Activated T-cell treated with anti-CD3 and anti-CD28 coated beads, Interleukin-2, amount 50 U/mL, for 24 hours (primary cell): ENCODE measurements at regions not wholly inside any gene's neighbourhood (a gene's known extent, or its start where the extent isn't known, plus 50 kb on each side); places are given as distances from the start of the nearest gene placed in this dataset.

Experiments used
- DNase-seq: peaks from one replicate; pipeline ENCODE4 v3.0.0-alpha.2; 2020
- H3K27ac Mint-ChIP-seq: 2 replicates; pipeline ENCODE4 v1.8.0; 2020; ENCODE audit warnings: mild to moderate bottlenecking, mixed read lengths
- H3K27me3 Mint-ChIP-seq: 2 replicates; pipeline ENCODE4 v1.8.0; 2020; ENCODE audit warnings: mixed read lengths
- H3K36me3 Mint-ChIP-seq: 2 replicates; pipeline ENCODE4 v1.8.0; 2020; ENCODE audit warnings: low read depth, mixed read lengths
- H3K4me1 Mint-ChIP-seq: 2 replicates; pipeline ENCODE4 v1.8.0; 2020; ENCODE audit warnings: low read depth, mixed read lengths
- H3K4me3 Mint-ChIP-seq: 2 replicates; pipeline ENCODE4 v1.8.0; 2020; ENCODE audit warnings: mild to moderate bottlenecking, moderate library complexity, mixed read lengths
- H3K9me3 Mint-ChIP-seq: 2 replicates; pipeline ENCODE4 v1.8.0; 2020; ENCODE audit warnings: mixed read lengths

GRCh38 chr11:11769782-11770181 lies 72.0 kb upstream of the USP47 start:
- no peak overlapping the region for H3K4me3 Mint-ChIP-seq
- peaks cover 13% of the 10 kb centered on the region for H3K27me3 Mint-ChIP-seq
- H3K9me3 Mint-ChIP-seq, result no peaks in the 10 kb centered on the region
- no peaks in the 10 kb centered on the region for H3K4me1 Mint-ChIP-seq
- no peak overlapping the region for H3K27ac Mint-ChIP-seq
- DNase-seq, result no peak
- H3K36me3 Mint-ChIP-seq, result no peaks in the 10 kb centered on the region

- Mint-ChIP-seq H3K4me3 (no peak overlapping the region), H3K4me1 (no peaks in the 10 kb centered on the region)
Observed at GRCh38 chr11:11769362-11769761, 72.4 kb upstream of the USP47 start.

GRCh38 chr11:11764423-11764803 lies 77.4 kb upstream of the USP47 start:
- H3K4me3 Mint-ChIP-seq, result no peak overlapping the region
- H3K36me3 Mint-ChIP-seq, result no peaks in the 10 kb centered on the region
- no peak for DNase-seq
- H3K27me3 Mint-ChIP-seq, result peaks cover 36% of the 10 kb centered on the region
- H3K9me3 Mint-ChIP-seq, result no peaks in the 10 kb centered on the region
- H3K4me1 Mint-ChIP-seq, result no peaks in the 10 kb centered on the region
- no peak overlapping the region for H3K27ac Mint-ChIP-seq

More at GRCh38 chr11:11769362-11769761, 72.4 kb upstream of the USP47 start:
- Mint-ChIP-seq H3K9me3 (no peaks in the 10 kb centered on the region), H3K36me3 (no peaks in the 10 kb centered on the region), H3K27ac (no peak overlapping the region), H3K27me3 (peaks cover 13% of the 10 kb centered on the region)
- no peak for DNase-seq

GRCh38 chr11:11763796-11764422 lies 77.9 kb upstream of the USP47 start:
- no peaks in the 10 kb centered on the region for H3K4me1 Mint-ChIP-seq
- H3K4me3 Mint-ChIP-seq, result no peak overlapping the region
- peaks cover 36% of the 10 kb centered on the region for H3K27me3 Mint-ChIP-seq
- no peak for DNase-seq
- no peaks in the 10 kb centered on the region for H3K36me3 Mint-ChIP-seq
- no peaks in the 10 kb centered on the region for H3K9me3 Mint-ChIP-seq
- H3K27ac Mint-ChIP-seq, result no peak overlapping the region

GRCh38 chr11:11760838-11761237 lies 80.9 kb upstream of the USP47 start:
- Mint-ChIP-seq H3K9me3 (no peaks in the 10 kb centered on the region), H3K27ac (no peak overlapping the region), H3K36me3 (no peaks in the 10 kb centered on the region), H3K4me1 (no peaks in the 10 kb centered on the region), H3K4me3 (no peak overlapping the region), H3K27me3 (peaks cover 32% of the 10 kb centered on the region)
- no peak for DNase-seq

- H3K27ac Mint-ChIP-seq, result no peak overlapping the region
- no peaks in the 10 kb centered on the region for H3K4me1 Mint-ChIP-seq
- peaks cover 39% of the 10 kb centered on the region for H3K27me3 Mint-ChIP-seq
- H3K36me3 Mint-ChIP-seq, result no peaks in the 10 kb centered on the region
- DNase-seq, result no peak
- H3K4me3 Mint-ChIP-seq, result no peak overlapping the region
- H3K9me3 Mint-ChIP-seq, result no peaks in the 10 kb centered on the region
Observed at GRCh38 chr11:11758603-11759196, 83.1 kb upstream of the USP47 start.

- Mint-ChIP-seq H3K4me1 (no peaks in the 10 kb centered on the region), H3K9me3 (no peaks in the 10 kb centered on the region), H3K27me3 (peaks cover 43% of the 10 kb centered on the region), H3K27ac (no peak overlapping the region), H3K4me3 (no peak overlapping the region), H3K36me3 (no peaks in the 10 kb centered on the region)
- no peak for DNase-seq
Observed at GRCh38 chr11:11757909-11758308, 83.9 kb upstream of the USP47 start.

GRCh38 chr11:11756718-11757117 lies 85.1 kb upstream of the USP47 start:
- H3K9me3 Mint-ChIP-seq, result no peaks in the 10 kb centered on the region
- H3K4me1 Mint-ChIP-seq, result no peaks in the 10 kb centered on the region
- no peak overlapping the region for H3K4me3 Mint-ChIP-seq
- no peak overlapping the region for H3K27ac Mint-ChIP-seq
- DNase-seq, result no peak
- peaks cover 34% of the 10 kb centered on the region for H3K27me3 Mint-ChIP-seq
- H3K36me3 Mint-ChIP-seq, result no peaks in the 10 kb centered on the region

GRCh38 chr11:11755871-11756270 lies 85.9 kb upstream of the USP47 start:
- Mint-ChIP-seq H3K4me1 (no peaks in the 10 kb centered on the region), H3K9me3 (no peaks in the 10 kb centered on the region), H3K36me3 (no peaks in the 10 kb centered on the region), H3K27me3 (peaks cover 35% of the 10 kb centered on the region), H3K27ac (no peak overlapping the region), H3K4me3 (no peak overlapping the region)
- DNase-seq, result no peak

GRCh38 chr11:11752679-11753078 lies 89.1 kb upstream of the USP47 start:
- no peaks in the 10 kb centered on the region for H3K36me3 Mint-ChIP-seq
- H3K4me3 Mint-ChIP-seq, result no peak overlapping the region
- H3K27me3 Mint-ChIP-seq, result peaks cover 25% of the 10 kb centered on the region
- H3K4me1 Mint-ChIP-seq, result no peaks in the 10 kb centered on the region
- DNase-seq, result no peak
- no peak overlapping the region for H3K27ac Mint-ChIP-seq
- H3K9me3 Mint-ChIP-seq, result no peaks in the 10 kb centered on the region

- no peak for DNase-seq
- H3K9me3 Mint-ChIP-seq, result no peaks in the 10 kb centered on the region
- no peak overlapping the region for H3K4me3 Mint-ChIP-seq
- no peaks in the 10 kb centered on the region for H3K36me3 Mint-ChIP-seq
- no peak overlapping the region for H3K27ac Mint-ChIP-seq
- no peaks in the 10 kb centered on the region for H3K4me1 Mint-ChIP-seq
- H3K27me3 Mint-ChIP-seq, result peaks cover 24% of the 10 kb centered on the region
Observed at GRCh38 chr11:11750017-11750878, 91.5 kb upstream of the USP47 start.

GRCh38 chr11:11748706-11749365 lies 92.9 kb upstream of the USP47 start:
- no peaks in the 10 kb centered on the region for H3K36me3 Mint-ChIP-seq
- H3K27ac Mint-ChIP-seq, result no peak overlapping the region
- no peaks in the 10 kb centered on the region for H3K4me1 Mint-ChIP-seq
- DNase-seq, result no peak
- no peaks in the 10 kb centered on the region for H3K9me3 Mint-ChIP-seq
- peaks cover 18% of the 10 kb centered on the region for H3K27me3 Mint-ChIP-seq
- H3K4me3 Mint-ChIP-seq, result no peak overlapping the region

GRCh38 chr11:11747570-11747969 lies 94.2 kb upstream of the USP47 start:
- no peaks in the 10 kb centered on the region for H3K9me3 Mint-ChIP-seq
- no peaks in the 10 kb centered on the region for H3K4me1 Mint-ChIP-seq
- no peak overlapping the region for H3K27ac Mint-ChIP-seq
- DNase-seq, result no peak
- H3K4me3 Mint-ChIP-seq, result no peak overlapping the region
- no peaks in the 10 kb centered on the region for H3K36me3 Mint-ChIP-seq
- peaks cover 21% of the 10 kb centered on the region for H3K27me3 Mint-ChIP-seq

- no peak for DNase-seq
- peaks cover 27% of the 10 kb centered on the region for H3K27me3 Mint-ChIP-seq
- no peaks in the 10 kb centered on the region for H3K4me1 Mint-ChIP-seq
- no peak overlapping the region for H3K4me3 Mint-ChIP-seq
- H3K9me3 Mint-ChIP-seq, result no peaks in the 10 kb centered on the region
- no peak overlapping the region for H3K27ac Mint-ChIP-seq
- no peaks in the 10 kb centered on the region for H3K36me3 Mint-ChIP-seq
Observed at GRCh38 chr11:11746449-11746848, 95.3 kb upstream of the USP47 start.

GRCh38 chr11:11743216-11743615 lies 98.6 kb upstream of the USP47 start:
- Mint-ChIP-seq H3K27ac (no peak overlapping the region), H3K9me3 (no peaks in the 10 kb centered on the region), H3K27me3 (peaks cover 29% of the 10 kb centered on the region), H3K36me3 (no peaks in the 10 kb centered on the region), H3K4me1 (no peaks in the 10 kb centered on the region), H3K4me3 (no peak overlapping the region)
- no peak for DNase-seq
